Smooth muscle cell of the brain vasculature (primary cell): ENCODE measurements at regions not wholly inside any gene's neighbourhood (a gene's known extent, or its start where the extent isn't known, plus 50 kb on each side); places are given as distances from the start of the nearest gene placed in this dataset.

Experiments used
- DNase-seq: peaks from one replicate; pipeline ENCODE4 v3.0.0-alpha.2; 2012; ENCODE audit warnings: low read depth, low spot score

GRCh38 chr5:40052808-40053207, 626.9 kb upstream of the PTGER4 start:
- DNase-seq = no peak

- no peak for DNase-seq
These were observed 622.0 kb upstream of the DAB2 start for GRCh38 chr5:40046792-40047191.

- no peak for DNase-seq
These were observed 620.6 kb upstream of the DAB2 start for GRCh38 chr5:40045429-40045828.

- DNase-seq = no peak
These were observed 619.1 kb upstream of the DAB2 start for GRCh38 chr5:40043916-40044315.

- DNase-seq = peak; percentile 13
These were observed 616.7 kb upstream of the DAB2 start for GRCh38 chr5:40041452-40041851.

- no peak for DNase-seq
These were observed 612.9 kb upstream of the DAB2 start for GRCh38 chr5:40037713-40038112.

- DNase-seq = no peak
These were observed 609.7 kb upstream of the DAB2 start for GRCh38 chr5:40034441-40034840.

GRCh38 chr5:40033411-40033810, 608.6 kb upstream of the DAB2 start:
- DNase-seq = no peak

- no peak for DNase-seq
These were observed 608.2 kb upstream of the DAB2 start for GRCh38 chr5:40033009-40033408.

- no peak for DNase-seq
These were observed 605.9 kb upstream of the DAB2 start for GRCh38 chr5:40030661-40031060.

- DNase-seq = no peak
These were observed 605.1 kb upstream of the DAB2 start for GRCh38 chr5:40029711-40030495.

- no peak for DNase-seq
These were observed 602.6 kb upstream of the DAB2 start for GRCh38 chr5:40027400-40027799.

- DNase-seq = no peak
These were observed 600.8 kb upstream of the DAB2 start for GRCh38 chr5:40025586-40025985.

GRCh38 chr5:40022057-40022456, 597.3 kb upstream of the DAB2 start:
- no peak for DNase-seq

- DNase-seq = no peak
These were observed 596.2 kb upstream of the DAB2 start for GRCh38 chr5:40021007-40021406.

- DNase-seq = no peak
These were observed 593.1 kb upstream of the DAB2 start for GRCh38 chr5:40017918-40018317.

- no peak for DNase-seq
These were observed 592.4 kb upstream of the DAB2 start for GRCh38 chr5:40017135-40017534.

- no peak for DNase-seq
These were observed 585.7 kb upstream of the DAB2 start for GRCh38 chr5:40010436-40010835.

- DNase-seq = no peak
These were observed 581.5 kb upstream of the DAB2 start for GRCh38 chr5:40006260-40006659.

- DNase-seq = no peak
These were observed 577.0 kb upstream of the DAB2 start for GRCh38 chr5:40001796-40002195.

GRCh38 chr5:39998518-39998917, 573.7 kb upstream of the DAB2 start:
- DNase-seq = no peak

- no peak for DNase-seq
These were observed 571.2 kb upstream of the DAB2 start for GRCh38 chr5:39995990-39996389.

- DNase-seq = no peak
These were observed 567.9 kb upstream of the DAB2 start for GRCh38 chr5:39992617-39993202.

- no peak for DNase-seq
These were observed 561.8 kb upstream of the DAB2 start for GRCh38 chr5:39986614-39987013.
